ENCODE measurements at regions not wholly inside any gene's neighbourhood (a gene's known extent, or its start where the extent isn't known, plus 50 kb on each side); places are given as distances from the start of the nearest gene placed in this dataset.
A peak's percentile ranks its signal among the peaks of the same experiment; 100 is the strongest.

DNA sequence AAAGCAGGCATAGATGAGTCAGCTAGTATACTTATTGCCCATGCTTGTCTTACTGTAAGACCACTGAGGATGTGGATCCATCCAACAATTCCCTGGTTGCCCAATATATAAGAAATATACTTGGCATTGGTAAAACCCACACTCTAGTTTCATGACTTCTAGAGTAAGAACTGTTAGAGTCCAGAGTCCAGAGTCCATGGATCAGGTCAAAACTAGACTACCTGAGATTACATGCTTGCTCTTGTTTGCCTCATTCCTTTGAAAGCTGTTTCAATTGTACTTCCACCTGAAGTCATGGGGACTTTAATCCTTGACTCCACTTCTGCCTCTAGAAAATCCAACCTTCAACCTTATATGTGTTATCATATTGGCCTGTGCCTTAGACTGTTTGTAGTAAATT, 707.6 kb upstream of the FAM98A start:
- Histone ChIP-seq H3K27ac (ENCODE audit: low read depth in 2 of 2, low read length in 2 of 2) (no peak overlapping the region), H3K9me3 (ENCODE audit: control insufficient read depth in 2 of 3, insufficient read depth in 1 of 3, low read length in 3 of 3) (no peaks in the 10 kb centered on the region), H3K27me3 (ENCODE audit: control insufficient read depth, insufficient read depth, low read length) (no peaks in the 10 kb centered on the region), H3K4me1 (ENCODE audit: control insufficient read depth in 2 of 3, insufficient read depth in 2 of 3, low read depth in 1 of 3, low read length in 3 of 3) (peaks cover 0 to 5% (median 0%) of the 10 kb centered on the region in 3 donors), H3K36me3 (ENCODE audit: control insufficient read depth in 2 of 3, insufficient read depth in 3 of 3, low read length in 3 of 3) (no peaks in the 10 kb centered on the region), H3K9ac (ENCODE audit: low read length in 3 of 3) (no peak overlapping the region), H3K4me3 (ENCODE audit: low read length in 3 of 3) (no peak overlapping the region)
- FAIRE-seq (no peak), DNase-seq (no peak)
- TF ChIP-seq, protein P1, sequence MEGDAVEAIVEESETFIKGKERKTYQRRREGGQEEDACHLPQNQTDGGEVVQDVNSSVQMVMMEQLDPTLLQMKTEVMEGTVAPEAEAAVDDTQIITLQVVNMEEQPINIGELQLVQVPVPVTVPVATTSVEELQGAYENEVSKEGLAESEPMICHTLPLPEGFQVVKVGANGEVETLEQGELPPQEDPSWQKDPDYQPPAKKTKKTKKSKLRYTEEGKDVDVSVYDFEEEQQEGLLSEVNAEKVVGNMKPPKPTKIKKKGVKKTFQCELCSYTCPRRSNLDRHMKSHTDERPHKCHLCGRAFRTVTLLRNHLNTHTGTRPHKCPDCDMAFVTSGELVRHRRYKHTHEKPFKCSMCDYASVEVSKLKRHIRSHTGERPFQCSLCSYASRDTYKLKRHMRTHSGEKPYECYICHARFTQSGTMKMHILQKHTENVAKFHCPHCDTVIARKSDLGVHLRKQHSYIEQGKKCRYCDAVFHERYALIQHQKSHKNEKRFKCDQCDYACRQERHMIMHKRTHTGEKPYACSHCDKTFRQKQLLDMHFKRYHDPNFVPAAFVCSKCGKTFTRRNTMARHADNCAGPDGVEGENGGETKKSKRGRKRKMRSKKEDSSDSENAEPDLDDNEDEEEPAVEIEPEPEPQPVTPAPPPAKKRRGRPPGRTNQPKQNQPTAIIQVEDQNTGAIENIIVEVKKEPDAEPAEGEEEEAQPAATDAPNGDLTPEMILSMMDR (IDR thresholded peaks at IDR 0.05; ENCODE audit: borderline replicate concordance, extremely low read depth, insufficient read depth) = no peak
- intact Hi-C loops (cut with DNase I) = no loop called here

DNA sequence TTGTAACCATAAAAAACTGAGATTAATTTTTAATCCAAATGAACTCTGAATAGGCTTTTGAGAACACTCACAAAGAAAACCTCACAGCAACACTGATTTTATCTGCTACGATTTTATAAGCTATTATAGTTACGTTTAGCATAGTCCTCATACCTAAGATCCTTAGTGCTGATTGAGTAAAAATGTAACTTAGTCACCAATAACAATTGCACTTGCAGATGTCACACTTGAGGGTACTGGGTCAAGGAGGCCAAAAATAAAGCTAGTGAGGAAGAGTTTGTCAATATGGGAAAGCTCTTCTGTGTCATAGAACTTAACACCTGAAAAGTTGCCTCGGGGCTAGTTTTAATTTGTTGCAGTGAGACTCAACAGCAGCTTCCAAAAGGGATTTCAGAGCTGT, 706.5 kb upstream of the FAM98A start:
- H3K4me3 ChIP-seq (ENCODE audit: low read length in 3 of 3) = no peak overlapping the region
- peaks cover 0 to 5% (median 0%) of the 10 kb centered on the region in 3 donors for H3K4me1 ChIP-seq (ENCODE audit: control insufficient read depth in 2 of 3, insufficient read depth in 2 of 3, low read depth in 1 of 3, low read length in 3 of 3)
- intact Hi-C loops (cut with DNase I) = no loop called here
- H3K27me3 ChIP-seq (ENCODE audit: control insufficient read depth, insufficient read depth, low read length) = no peaks in the 10 kb centered on the region
- TF ChIP-seq, protein P1 (IDR thresholded peaks at IDR 0.05; ENCODE audit: borderline replicate concordance, extremely low read depth, insufficient read depth) = no peak
- H3K27ac ChIP-seq (ENCODE audit: low read depth in 2 of 2, low read length in 2 of 2) = no peak overlapping the region
- FAIRE-seq = no peak
- no peaks in the 10 kb centered on the region for H3K36me3 ChIP-seq (ENCODE audit: control insufficient read depth in 2 of 3, insufficient read depth in 3 of 3, low read length in 3 of 3)
- no peak overlapping the region for H3K9ac ChIP-seq (ENCODE audit: low read length in 3 of 3)
- no peaks in the 10 kb centered on the region for H3K9me3 ChIP-seq (ENCODE audit: control insufficient read depth in 2 of 3, insufficient read depth in 1 of 3, low read length in 3 of 3)
- peak in 2 of 5 donors; percentile 32 to 35 for DNase-seq

DNA sequence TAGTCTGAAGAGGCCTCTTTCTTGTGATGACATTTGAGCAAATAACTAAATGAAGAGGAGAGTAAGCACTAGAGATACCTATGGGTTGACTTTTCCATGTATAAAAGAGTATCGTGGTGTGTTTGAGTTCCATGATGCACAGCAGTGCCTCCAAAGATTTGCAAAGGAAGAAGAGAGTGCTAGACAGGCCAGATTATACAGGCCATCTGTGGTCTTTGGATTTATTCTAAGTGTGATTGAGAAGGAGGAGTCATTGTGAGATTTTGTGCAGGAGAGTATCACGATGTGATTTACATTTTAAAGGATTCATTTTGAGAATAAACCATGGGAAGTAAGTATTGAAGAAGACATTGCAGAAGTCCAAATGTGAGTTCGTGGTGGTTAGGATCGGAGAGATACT, 695.9 kb upstream of the FAM98A start:
- Histone ChIP-seq H3K27ac (ENCODE audit: low read depth in 2 of 2, low read length in 2 of 2) (no peak overlapping the region), H3K9me3 (ENCODE audit: control insufficient read depth in 2 of 3, insufficient read depth in 1 of 3, low read length in 3 of 3) (no peaks in the 10 kb centered on the region), H3K9ac (ENCODE audit: low read length in 3 of 3) (no peak overlapping the region), H3K36me3 (ENCODE audit: control insufficient read depth in 2 of 3, insufficient read depth in 3 of 3, low read length in 3 of 3) (no peaks in the 10 kb centered on the region), H3K4me3 (ENCODE audit: low read length in 3 of 3) (no peak overlapping the region), H3K27me3 (ENCODE audit: control insufficient read depth, insufficient read depth, low read length) (no peaks in the 10 kb centered on the region), H3K4me1 (ENCODE audit: control insufficient read depth in 2 of 3, insufficient read depth in 2 of 3, low read depth in 1 of 3, low read length in 3 of 3) (no peaks in the 10 kb centered on the region)
- TF ChIP-seq, protein P1 (IDR thresholded peaks at IDR 0.05; ENCODE audit: borderline replicate concordance, extremely low read depth, insufficient read depth) = no peak
- intact Hi-C loops (cut with DNase I) = no loop called here
- FAIRE-seq = no peak
- no peak for DNase-seq

DNA sequence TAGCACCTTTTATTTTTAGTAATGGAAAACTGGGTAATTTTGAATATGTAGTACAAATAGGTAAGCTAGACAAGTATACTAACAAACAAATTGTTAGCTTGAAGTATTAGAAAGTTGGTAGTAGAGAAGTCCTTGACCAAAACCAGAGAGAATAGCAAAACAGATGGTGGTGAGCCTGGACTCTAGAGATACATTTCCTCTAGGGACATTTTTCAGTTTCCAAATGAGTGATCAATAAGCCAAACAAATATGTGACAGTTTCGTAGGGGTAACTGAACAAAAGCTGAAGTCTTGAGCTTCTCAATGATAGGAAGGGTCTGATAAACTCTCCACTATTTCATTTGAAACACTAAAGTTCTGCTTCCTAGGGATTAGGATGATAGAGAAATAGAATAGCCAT, 692.0 kb upstream of the FAM98A start:
- Histone ChIP-seq H3K27ac (ENCODE audit: low read depth in 2 of 2, low read length in 2 of 2) (no peak overlapping the region), H3K4me1 (ENCODE audit: control insufficient read depth in 2 of 3, insufficient read depth in 2 of 3, low read depth in 1 of 3, low read length in 3 of 3) (no peaks in the 10 kb centered on the region), H3K9me3 (ENCODE audit: control insufficient read depth in 2 of 3, insufficient read depth in 1 of 3, low read length in 3 of 3) (no peaks in the 10 kb centered on the region), H3K36me3 (ENCODE audit: control insufficient read depth in 2 of 3, insufficient read depth in 3 of 3, low read length in 3 of 3) (no peaks in the 10 kb centered on the region), H3K4me3 (ENCODE audit: low read length in 3 of 3) (no peak overlapping the region), H3K27me3 (ENCODE audit: control insufficient read depth, insufficient read depth, low read length) (no peaks in the 10 kb centered on the region), H3K9ac (ENCODE audit: low read length in 3 of 3) (no peak overlapping the region)
- TF ChIP-seq, protein P1 (IDR thresholded peaks at IDR 0.05; ENCODE audit: borderline replicate concordance, extremely low read depth, insufficient read depth) = no peak
- intact Hi-C loops (cut with DNase I) = no loop called here
- FAIRE-seq (no peak), DNase-seq (no peak)

Data from kidney (tissue), 13 donors.